ENCODE measurements at regions not wholly inside any gene's neighbourhood (a gene's known extent, or its start where the extent isn't known, plus 50 kb on each side); places are given as distances from the start of the nearest gene placed in this dataset.
"Not testable (repeated sequence)": the region's sequence is repeated elsewhere in the genome, so short reads cannot be mapped to it uniquely, and the experiment has no call there.

DNA sequence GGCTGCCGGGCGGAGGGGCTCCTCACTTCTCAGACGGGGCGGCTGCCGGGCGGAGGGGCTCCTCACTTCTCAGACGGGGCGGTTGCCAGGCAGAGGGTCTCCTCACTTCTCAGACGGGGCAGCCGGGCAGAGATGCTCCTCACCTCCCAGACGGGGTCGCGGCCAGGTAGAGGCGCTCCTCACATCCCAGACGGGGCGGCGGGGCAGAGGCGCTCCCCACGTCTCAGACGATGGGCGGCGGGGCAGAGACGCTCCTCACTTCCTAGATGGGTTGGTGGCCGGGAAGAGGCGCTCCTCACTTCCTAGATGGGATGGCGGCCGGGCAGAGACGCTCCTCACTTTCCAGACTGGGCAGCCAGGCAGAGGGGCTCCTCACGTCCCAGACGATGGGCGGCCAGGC lies 91.7 kb upstream of the ANK2 start:
- H3K4me3 ChIP-seq (ENCODE audit: extremely low read depth, insufficient read depth, low read length, poor library complexity, severe bottlenecking); H3K36me3 ChIP-seq (ENCODE audit: control insufficient read depth, insufficient read depth, low read length); H3K9me3 ChIP-seq (ENCODE audit: control insufficient read depth, low read length); H3K4me1 ChIP-seq (ENCODE audit: control insufficient read depth, insufficient read depth, low read length, poor library complexity, severe bottlenecking); H3K27ac ChIP-seq (ENCODE audit: low read depth, low read length, severe bottlenecking): not testable (repeated sequence)
- 97% methylated on average over 11 of the region's 31 CpGs; no CpG with 5 or more reads in 1 of the 2 experiments for WGBS, 2 experiments (ENCODE audit: insufficient coverage in 2 of 2)

DNA sequence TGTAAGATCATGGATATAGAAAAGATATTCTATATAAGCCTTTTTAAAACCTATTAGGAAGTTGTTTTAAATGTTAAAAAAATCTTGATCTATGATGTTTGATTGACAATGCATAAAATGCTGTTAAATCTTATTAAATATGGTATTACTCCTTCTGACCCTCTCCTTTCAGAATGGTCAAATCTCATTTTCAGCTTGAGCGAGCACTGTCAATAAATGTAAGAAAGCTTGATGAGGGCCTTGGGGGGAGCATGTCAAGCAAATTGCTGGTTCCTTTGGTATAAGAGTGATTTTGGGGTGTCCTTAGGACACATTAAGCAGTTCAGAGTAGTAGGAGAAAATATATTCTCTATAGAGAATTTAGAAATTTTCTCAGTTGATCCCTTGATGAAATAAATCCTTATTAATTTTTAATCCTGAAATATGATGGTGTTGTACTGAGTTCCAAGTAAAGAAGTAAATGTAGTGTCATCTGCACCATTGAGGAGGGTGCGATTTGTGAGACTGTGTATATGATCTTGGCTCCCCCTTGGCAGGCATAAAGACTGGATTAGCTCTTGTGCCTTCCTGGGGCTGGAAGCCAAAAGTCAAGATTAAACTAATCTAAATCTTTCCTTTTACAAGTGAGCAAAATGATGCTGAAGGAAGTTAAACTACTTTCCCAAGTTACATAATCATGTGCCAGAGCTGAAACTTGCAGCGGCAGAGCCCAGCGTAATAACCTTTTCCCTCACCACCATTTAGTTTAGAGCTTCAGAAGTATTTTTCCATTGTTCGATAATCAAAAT lies 82.6 kb upstream of the ANK2 start:
- Histone ChIP-seq H3K36me3 (ENCODE audit: control insufficient read depth, insufficient read depth, low read length) (peaks cover 8% of the 10 kb centered on the region), H3K9me3 (ENCODE audit: control insufficient read depth, low read length) (no peaks in the 10 kb centered on the region), H3K27ac (ENCODE audit: low read depth, low read length, severe bottlenecking) (no peak overlapping the region), H3K4me1 (ENCODE audit: control insufficient read depth, insufficient read depth, low read length, poor library complexity, severe bottlenecking) (no peaks in the 10 kb centered on the region), H3K4me3 (ENCODE audit: extremely low read depth, insufficient read depth, low read length, poor library complexity, severe bottlenecking) (no peak overlapping the region)
- WGBS, 2 experiments (ENCODE audit: insufficient coverage in 2 of 2) = 100% methylated on average over 1 of the region's 5 CpGs; no CpG with 5 or more reads in 1 of the 2 experiments

- H3K27ac ChIP-seq (ENCODE audit: low read depth, low read length, severe bottlenecking) = no peak overlapping the region
- H3K4me1 ChIP-seq (ENCODE audit: control insufficient read depth, insufficient read depth, low read length, poor library complexity, severe bottlenecking) = no peaks in the 10 kb centered on the region
- H3K4me3 ChIP-seq (ENCODE audit: extremely low read depth, insufficient read depth, low read length, poor library complexity, severe bottlenecking) = no peak overlapping the region
- H3K9me3 ChIP-seq (ENCODE audit: control insufficient read depth, low read length) = no peaks in the 10 kb centered on the region
- H3K36me3 ChIP-seq (ENCODE audit: control insufficient read depth, insufficient read depth, low read length) = peaks cover 8% of the 10 kb centered on the region
Measured at GRCh38 chr4:112968451-112969159, 80.8 kb upstream of the ANK2 start.

DNA sequence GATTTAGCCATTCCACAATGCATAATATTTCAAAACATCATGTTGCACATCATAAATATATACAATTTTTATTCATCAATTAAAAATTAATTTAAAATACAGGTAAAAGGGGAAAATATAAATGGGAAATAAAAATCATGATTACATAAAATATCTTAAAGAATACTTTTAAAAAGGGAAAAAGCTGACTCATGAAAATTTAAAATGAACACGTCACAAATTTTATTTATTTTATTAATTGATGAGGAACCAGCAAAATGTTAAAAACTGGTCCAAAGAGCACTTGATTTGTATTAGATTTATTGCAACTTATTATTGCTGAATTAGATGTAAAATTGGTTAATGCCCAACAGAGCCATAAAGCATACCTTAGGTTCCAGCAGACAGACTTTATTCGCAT lies 78.5 kb upstream of the ANK2 start:
- Histone ChIP-seq H3K4me3 (ENCODE audit: extremely low read depth, insufficient read depth, low read length, poor library complexity, severe bottlenecking) (no peak overlapping the region), H3K9me3 (ENCODE audit: control insufficient read depth, low read length) (no peaks in the 10 kb centered on the region), H3K27ac (ENCODE audit: low read depth, low read length, severe bottlenecking) (no peak overlapping the region), H3K4me1 (ENCODE audit: control insufficient read depth, insufficient read depth, low read length, poor library complexity, severe bottlenecking) (no peaks in the 10 kb centered on the region), H3K36me3 (ENCODE audit: control insufficient read depth, insufficient read depth, low read length) (peaks cover 8% of the 10 kb centered on the region)
- WGBS, 2 experiments (ENCODE audit: insufficient coverage in 2 of 2) = 83 to 100% methylated on average over 1 of the region's 2 CpGs

DNA sequence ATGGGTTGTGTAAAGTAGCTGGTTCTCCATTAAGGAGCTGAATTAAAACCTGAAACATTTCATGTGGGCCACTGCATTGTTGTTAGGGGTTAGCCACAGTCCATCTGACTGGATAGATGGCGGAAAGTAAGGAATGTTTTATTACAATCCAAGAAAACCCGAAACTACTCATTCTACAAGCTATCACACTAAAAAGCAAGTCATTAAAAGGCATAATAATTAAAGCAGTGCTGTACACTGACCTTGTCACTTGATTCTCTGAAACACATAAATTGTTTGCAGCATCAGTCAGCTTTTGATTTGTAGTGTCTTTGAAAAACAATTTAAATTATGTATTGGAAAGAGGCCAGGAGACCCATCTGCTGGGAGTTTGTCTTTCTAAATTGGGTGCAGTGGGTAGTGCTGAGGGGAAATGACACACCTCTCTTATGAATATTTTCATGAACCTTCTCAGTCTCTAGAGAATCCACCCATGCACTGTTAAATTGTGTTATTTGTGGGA lies 75.7 kb upstream of the ANK2 start:
- Histone ChIP-seq H3K9me3 (ENCODE audit: control insufficient read depth, low read length) (peaks cover 4% of the 10 kb centered on the region), H3K4me3 (ENCODE audit: extremely low read depth, insufficient read depth, low read length, poor library complexity, severe bottlenecking) (no peak overlapping the region), H3K36me3 (ENCODE audit: control insufficient read depth, insufficient read depth, low read length) (peaks cover 9% of the 10 kb centered on the region), H3K4me1 (ENCODE audit: control insufficient read depth, insufficient read depth, low read length, poor library complexity, severe bottlenecking) (no peaks in the 10 kb centered on the region), H3K27ac (ENCODE audit: low read depth, low read length, severe bottlenecking) (no peak overlapping the region)
- 71% methylated on average over 1 of the region's 2 CpGs; no CpG with 5 or more reads in 1 of the 2 experiments for WGBS, 2 experiments (ENCODE audit: insufficient coverage in 2 of 2)

DNA sequence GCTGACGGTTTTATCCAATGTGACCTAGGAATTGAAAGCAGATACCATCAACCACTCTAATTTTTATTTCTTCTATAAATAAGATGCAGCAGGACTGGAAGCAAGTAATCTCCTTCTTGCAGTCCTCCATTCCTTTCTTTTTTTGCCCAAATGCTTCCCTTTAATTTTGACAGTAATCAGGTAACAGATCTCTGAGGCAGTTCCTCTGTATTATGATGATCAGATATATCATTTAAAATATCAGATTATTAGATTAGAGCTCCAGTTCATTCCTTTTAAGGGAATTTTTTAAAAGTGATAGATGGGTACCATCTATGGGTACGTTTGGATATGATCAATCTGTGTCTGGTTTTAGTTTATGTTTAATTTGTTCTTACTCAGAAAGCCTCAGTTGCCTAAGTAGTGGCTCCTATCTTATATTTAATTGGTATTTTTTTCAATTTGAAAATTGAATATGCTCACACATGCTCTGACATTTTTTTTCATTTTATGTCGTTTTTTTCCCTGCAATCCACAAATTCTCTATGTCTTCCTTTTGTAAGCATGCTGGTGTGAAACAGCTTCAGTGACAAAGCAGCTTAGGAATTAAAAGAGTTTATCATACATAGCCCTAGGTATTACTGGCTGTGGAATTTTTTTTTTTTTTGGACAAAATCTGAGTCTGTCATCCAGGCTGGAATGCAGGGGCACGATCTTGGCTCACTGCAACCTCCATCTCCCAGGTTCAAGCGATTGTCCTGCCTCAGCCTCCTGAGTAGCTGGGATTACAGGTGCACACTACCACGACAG lies 73.7 kb upstream of the ANK2 start:
- Histone ChIP-seq H3K27ac (ENCODE audit: low read depth, low read length, severe bottlenecking) (no peak overlapping the region), H3K36me3 (ENCODE audit: control insufficient read depth, insufficient read depth, low read length) (peaks cover 15% of the 10 kb centered on the region), H3K4me3 (ENCODE audit: extremely low read depth, insufficient read depth, low read length, poor library complexity, severe bottlenecking) (no peak overlapping the region), H3K9me3 (ENCODE audit: control insufficient read depth, low read length) (peaks cover 12% of the 10 kb centered on the region), H3K4me1 (ENCODE audit: control insufficient read depth, insufficient read depth, low read length, poor library complexity, severe bottlenecking) (no peaks in the 10 kb centered on the region)
- WGBS, 2 experiments (ENCODE audit: insufficient coverage in 2 of 2) = 80 to 100% methylated on average over 1 to 3 of the region's 6 CpGs

DNA sequence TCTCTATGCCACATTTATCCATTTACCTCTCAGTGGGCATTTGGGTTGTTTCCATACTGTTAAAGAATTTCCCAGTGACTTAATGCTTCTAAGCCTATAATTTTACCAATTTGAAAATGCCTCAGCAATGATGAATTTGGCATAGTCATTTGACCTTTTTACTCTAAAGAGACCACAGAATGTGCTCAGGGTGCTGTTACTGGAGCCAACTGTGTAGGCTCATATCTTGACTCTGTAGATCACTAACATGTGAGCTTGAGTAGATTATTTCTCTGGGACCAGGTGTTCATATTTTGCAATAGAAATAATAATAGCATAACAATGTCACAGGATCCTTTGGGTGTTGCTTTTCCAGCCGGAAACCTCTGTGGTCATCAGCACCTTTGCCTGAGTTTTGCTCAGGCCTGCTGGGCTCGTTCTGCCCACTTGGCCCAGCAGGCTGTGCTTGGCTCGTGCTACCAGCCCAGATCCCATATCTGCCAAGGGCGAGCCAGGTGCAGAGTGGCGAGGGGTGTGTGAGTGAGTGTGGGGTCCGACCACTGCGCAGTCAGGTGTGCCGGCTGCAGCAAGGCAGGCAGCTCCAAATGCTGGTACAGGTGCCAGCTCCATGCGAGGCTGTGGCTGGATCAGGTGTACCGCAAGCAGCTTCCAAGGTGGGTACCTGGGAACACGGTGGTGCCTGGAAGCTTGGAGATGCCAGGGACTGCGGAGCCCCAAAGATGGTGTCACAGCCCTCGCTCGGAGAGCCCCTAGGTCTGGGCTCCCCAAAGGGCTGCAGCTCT lies 70.6 kb upstream of the ANK2 start:
- no peaks in the 10 kb centered on the region for H3K4me1 ChIP-seq (ENCODE audit: control insufficient read depth, insufficient read depth, low read length, poor library complexity, severe bottlenecking)
- H3K4me3 ChIP-seq (ENCODE audit: extremely low read depth, insufficient read depth, low read length, poor library complexity, severe bottlenecking) = no peak overlapping the region
- H3K27ac ChIP-seq (ENCODE audit: low read depth, low read length, severe bottlenecking) = no peak overlapping the region
- peaks cover 10% of the 10 kb centered on the region for H3K36me3 ChIP-seq (ENCODE audit: control insufficient read depth, insufficient read depth, low read length)
- H3K9me3 ChIP-seq (ENCODE audit: control insufficient read depth, low read length) = peaks cover 12% of the 10 kb centered on the region
- 98 to 99% methylated on average over 13 to 14 of the region's 14 CpGs for WGBS, 2 experiments (ENCODE audit: insufficient coverage in 2 of 2)

DNA sequence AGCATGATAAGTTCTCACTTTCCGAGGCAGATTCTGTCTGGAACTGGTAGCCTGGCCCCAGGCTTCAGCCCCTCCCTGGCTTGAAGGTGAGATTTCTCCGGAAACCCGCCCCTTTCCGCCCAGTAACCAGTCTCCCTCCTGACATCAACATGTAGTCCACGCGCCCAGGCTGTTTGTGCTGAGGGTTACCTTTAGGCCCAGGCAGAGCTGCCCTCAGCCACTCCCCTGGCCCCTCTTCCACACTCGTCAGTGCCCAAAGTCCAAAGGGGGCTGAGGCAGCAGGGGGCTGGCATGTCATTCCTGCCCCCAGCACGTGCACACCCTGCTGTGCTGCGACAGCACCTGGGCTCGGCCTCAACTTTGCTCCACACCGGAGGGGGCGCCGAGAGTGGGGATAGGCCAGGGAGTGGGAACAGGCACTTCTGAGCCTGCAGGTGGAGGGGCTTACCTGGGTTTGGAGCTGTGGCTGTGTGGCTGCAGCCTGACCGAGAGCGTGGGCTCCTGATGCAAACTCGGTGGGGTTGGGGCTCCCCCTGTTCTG lies 69.5 kb upstream of the ANK2 start:
- Histone ChIP-seq H3K4me1 (ENCODE audit: control insufficient read depth, insufficient read depth, low read length, poor library complexity, severe bottlenecking) (no peaks in the 10 kb centered on the region), H3K9me3 (ENCODE audit: control insufficient read depth, low read length) (peaks cover 12% of the 10 kb centered on the region), H3K36me3 (ENCODE audit: control insufficient read depth, insufficient read depth, low read length) (peaks cover 10% of the 10 kb centered on the region), H3K27ac (ENCODE audit: low read depth, low read length, severe bottlenecking) (no peak overlapping the region), H3K4me3 (ENCODE audit: extremely low read depth, insufficient read depth, low read length, poor library complexity, severe bottlenecking) (no peak overlapping the region)
- WGBS, 2 experiments (ENCODE audit: insufficient coverage in 2 of 2) = 95% methylated on average over 14 to 15 of the region's 16 CpGs

DNA sequence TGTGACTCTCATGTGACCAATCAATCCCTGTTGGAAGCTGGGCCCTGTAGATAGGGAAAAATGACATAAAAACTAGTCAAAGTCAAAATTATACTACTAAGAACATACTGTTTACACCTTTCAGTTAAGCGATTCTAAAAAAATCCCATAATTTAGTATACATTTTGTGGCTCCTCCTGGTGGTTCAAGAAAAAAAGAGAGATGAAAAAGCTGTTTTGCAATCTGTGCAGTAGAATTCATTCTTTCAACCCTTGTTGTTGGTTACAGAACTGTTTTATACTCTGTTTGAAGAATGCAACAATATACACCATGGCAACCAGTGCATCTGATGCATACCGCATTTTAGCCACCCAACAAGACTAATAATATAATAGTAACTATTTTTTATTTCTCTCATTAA lies 66.8 kb upstream of the ANK2 start:
- Histone ChIP-seq H3K9me3 (ENCODE audit: control insufficient read depth, low read length) (peaks cover 12% of the 10 kb centered on the region), H3K4me3 (ENCODE audit: extremely low read depth, insufficient read depth, low read length, poor library complexity, severe bottlenecking) (no peak overlapping the region), H3K4me1 (ENCODE audit: control insufficient read depth, insufficient read depth, low read length, poor library complexity, severe bottlenecking) (no peaks in the 10 kb centered on the region), H3K36me3 (ENCODE audit: control insufficient read depth, insufficient read depth, low read length) (peaks cover 10% of the 10 kb centered on the region), H3K27ac (ENCODE audit: low read depth, low read length, severe bottlenecking) (no peak overlapping the region)
- no CpG with 5 or more reads among the region's 2 CpGs for WGBS, 2 experiments (ENCODE audit: insufficient coverage in 2 of 2)

Measured in mesodermal cell (in vitro differentiated cells).